ENCODE measurements at regions not wholly inside any gene's neighbourhood (a gene's known extent, or its start where the extent isn't known, plus 50 kb on each side); places are given as distances from the start of the nearest gene placed in this dataset.

GRCh38 chr10:125392609-125393008 lies 232.2 kb upstream of the CTBP2 start:
- DNase-seq = no peak

- no peak for DNase-seq
These were observed 231.8 kb upstream of the CTBP2 start for GRCh38 chr10:125392154-125392553.

GRCh38 chr10:125389648-125390047 lies 229.3 kb upstream of the CTBP2 start:
- DNase-seq = no peak

- DNase-seq = no peak
These were observed 219.2 kb upstream of the CTBP2 start for GRCh38 chr10:125379592-125379991.

GRCh38 chr10:125377368-125377767 lies 217.0 kb upstream of the CTBP2 start:
- DNase-seq = no peak

GRCh38 chr10:125375210-125375609 lies 214.8 kb upstream of the CTBP2 start:
- DNase-seq = no peak

- no peak for DNase-seq
These were observed 213.2 kb upstream of the CTBP2 start for GRCh38 chr10:125373546-125373945.

GRCh38 chr10:125370578-125370977 lies 210.2 kb upstream of the CTBP2 start:
- DNase-seq = no peak

- DNase-seq = no peak
These were observed 209.3 kb upstream of the CTBP2 start for GRCh38 chr10:125369382-125370326.

- DNase-seq = no peak
These were observed 207.8 kb upstream of the CTBP2 start for GRCh38 chr10:125368146-125368545.

- no peak for DNase-seq
These were observed 203.4 kb upstream of the CTBP2 start for GRCh38 chr10:125363791-125364190.

GRCh38 chr10:125362950-125363349 lies 202.6 kb upstream of the CTBP2 start:
- DNase-seq = no peak

- no peak for DNase-seq
These were observed 199.0 kb upstream of the CTBP2 start for GRCh38 chr10:125359401-125359800.

GRCh38 chr10:125355657-125356056 lies 195.3 kb upstream of the CTBP2 start:
- no peak for DNase-seq

- no peak for DNase-seq
These were observed 190.2 kb upstream of the CTBP2 start for GRCh38 chr10:125350519-125350918.

- no peak for DNase-seq
These were observed 188.2 kb upstream of the CTBP2 start for GRCh38 chr10:125348536-125348935.

- DNase-seq = no peak
These were observed 184.3 kb upstream of the CTBP2 start for GRCh38 chr10:125344573-125345171.

GRCh38 chr10:125343983-125344382 lies 183.6 kb upstream of the CTBP2 start:
- DNase-seq = no peak

GRCh38 chr10:125343118-125343925 lies 183.0 kb upstream of the CTBP2 start:
- no peak for DNase-seq

- no peak for DNase-seq
These were observed 181.2 kb upstream of the CTBP2 start for GRCh38 chr10:125341611-125342010.

- no peak for DNase-seq
These were observed 180.5 kb upstream of the CTBP2 start for GRCh38 chr10:125340903-125341302.

GRCh38 chr10:125337510-125337909 lies 177.1 kb upstream of the CTBP2 start:
- no peak for DNase-seq

GRCh38 chr10:125334545-125334944 lies 174.2 kb upstream of the CTBP2 start:
- DNase-seq = no peak

- no peak for DNase-seq
These were observed 173.4 kb upstream of the CTBP2 start for GRCh38 chr10:125333769-125334168.

All from stimulated activated CD4-positive, alpha-beta T cell treated with anti-CD3 and anti-CD28 coated beads, Interleukin-2, amount 100 ng/mL, for 48 hours (primary cell).